Skeletal muscle satellite cell (primary cell): ENCODE measurements at regions not wholly inside any gene's neighbourhood (a gene's known extent, or its start where the extent isn't known, plus 50 kb on each side); places are given as distances from the start of the nearest gene placed in this dataset.

Experiments
- H3K27me3 ChIP-seq: 2 replicates; pipeline ENCODE4 v1.7.0; 2013; ENCODE audit warnings: low read length; ENCODE audit not compliant: control insufficient read depth, insufficient read depth
- H3K36me3 ChIP-seq: 2 replicates; pipeline ENCODE4 v1.7.0; 2013; ENCODE audit warnings: mild to moderate bottlenecking, control low read depth, low read length; ENCODE audit not compliant: insufficient read depth
- H3K4me1 ChIP-seq: 2 replicates; pipeline ENCODE4 v1.7.0; 2013; ENCODE audit warnings: low read length; ENCODE audit not compliant: control insufficient read depth, insufficient read depth
- H3K4me2 ChIP-seq: 2 replicates; pipeline ENCODE4 v1.7.0; 2013; ENCODE audit warnings: mild to moderate bottlenecking, low read length
- H3K4me3 ChIP-seq: 2 replicates; pipeline ENCODE4 v1.7.0; 2013; ENCODE audit warnings: low read length
- H3K9ac ChIP-seq: 2 replicates; pipeline ENCODE4 v1.7.0; 2013; ENCODE audit warnings: mild to moderate bottlenecking, low read depth, low read length, moderate library complexity
- H3K9me3 ChIP-seq: replicated peaks from 2 replicates; pipeline ENCODE4 v1.7.0; 2013; ENCODE audit warnings: mild to moderate bottlenecking, control low read depth, low read length

DNA sequence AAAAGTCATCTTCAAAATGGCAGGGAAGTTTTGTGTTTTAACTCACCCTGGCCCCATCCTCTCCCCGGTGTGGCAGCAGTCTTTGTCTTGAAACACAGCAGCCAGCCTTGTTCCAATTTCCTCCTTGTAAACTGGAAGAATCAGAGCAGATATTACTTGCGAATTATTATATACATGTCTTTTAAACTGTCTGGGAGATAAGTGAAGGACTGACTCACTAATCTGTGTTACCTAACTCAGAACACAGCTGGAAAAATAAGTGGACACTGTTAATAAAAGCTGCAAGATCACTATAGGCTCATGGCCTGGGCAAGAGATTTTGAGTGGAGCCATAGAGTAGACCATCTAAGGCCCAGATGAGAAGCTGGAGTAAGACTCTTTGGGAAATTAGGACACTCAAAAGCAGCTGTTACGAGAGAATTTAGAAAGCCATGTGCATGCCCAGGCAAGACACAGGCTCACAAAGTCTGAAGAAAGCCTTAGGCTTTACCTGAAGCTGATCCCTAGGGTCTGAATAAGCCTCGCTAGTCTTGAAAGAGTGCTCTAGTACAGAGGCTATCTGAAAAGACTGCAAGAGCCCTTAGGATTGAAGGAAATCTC is 233.0 kb upstream of the RAB4A start:
- H3K27me3 ChIP-seq, result peaks cover 9% of the 10 kb centered on the region
- no peaks in the 10 kb centered on the region for H3K36me3 ChIP-seq
- no peak overlapping the region for H3K4me3 ChIP-seq
- no peaks in the 10 kb centered on the region for H3K4me1 ChIP-seq
- H3K9me3 ChIP-seq, result no peaks in the 10 kb centered on the region
- H3K9ac ChIP-seq, result no peak overlapping the region
- no peak overlapping the region for H3K4me2 ChIP-seq

DNA sequence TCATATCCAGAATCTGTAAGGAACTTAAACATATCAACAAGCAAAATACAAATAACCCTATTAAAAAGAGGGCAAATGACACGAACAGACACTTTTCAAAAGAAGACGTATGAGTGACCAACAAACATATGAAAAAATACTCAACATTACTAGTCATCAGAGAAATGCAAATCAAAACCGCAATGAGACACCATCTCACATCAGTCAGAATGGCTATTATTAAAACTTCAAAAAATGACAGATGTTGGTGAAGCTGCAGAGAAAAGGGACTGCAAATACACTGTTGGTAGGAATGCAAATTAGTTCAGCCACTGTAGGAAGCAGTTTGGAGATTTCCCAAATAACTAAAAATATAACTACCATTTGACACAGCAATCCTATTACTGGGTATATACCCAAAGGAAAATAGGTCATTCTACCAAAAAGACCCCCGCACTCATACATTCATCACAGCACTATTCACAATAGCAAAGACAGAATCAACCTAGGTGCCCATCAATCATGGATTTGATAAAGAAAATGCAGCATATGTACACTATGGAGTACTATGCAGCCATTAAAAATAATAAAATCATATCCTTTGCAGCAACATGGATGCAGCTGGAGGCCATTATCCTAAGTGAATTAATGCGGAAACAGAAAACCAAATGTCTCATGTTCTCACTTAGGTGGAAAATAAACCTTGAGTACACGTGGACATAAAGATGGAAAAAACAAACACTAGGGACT is 230.1 kb upstream of the RAB4A start:
- peaks cover 7% of the 10 kb centered on the region for H3K27me3 ChIP-seq
- H3K36me3 ChIP-seq, result no peaks in the 10 kb centered on the region

DNA sequence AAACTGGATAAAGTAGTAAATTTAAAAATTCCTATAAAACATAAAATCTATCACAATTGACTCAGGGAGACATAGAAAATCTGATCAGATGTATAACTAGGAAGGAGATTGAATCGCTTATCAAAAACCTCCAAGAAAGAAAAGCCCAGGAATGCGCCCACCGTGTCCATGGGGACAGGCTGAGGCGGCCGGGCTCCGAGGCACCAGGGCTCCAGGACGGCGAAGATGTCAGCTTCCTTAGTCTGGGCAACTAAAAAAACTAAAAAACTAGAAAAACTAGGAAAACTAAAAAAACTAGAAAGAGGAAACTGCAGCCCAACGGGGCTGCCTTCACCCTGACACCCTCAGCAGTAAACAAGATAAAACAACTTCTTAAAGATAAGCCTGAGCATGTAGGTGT is 229.0 kb upstream of the RAB4A start:
- H3K4me1 ChIP-seq, result no peaks in the 10 kb centered on the region
- no peaks in the 10 kb centered on the region for H3K9me3 ChIP-seq
- H3K4me3 ChIP-seq, result no peak overlapping the region
- H3K4me2 ChIP-seq, result no peak overlapping the region
- peaks cover 7% of the 10 kb centered on the region for H3K27me3 ChIP-seq
- no peak overlapping the region for H3K9ac ChIP-seq
- H3K36me3 ChIP-seq, result no peaks in the 10 kb centered on the region

More for the DNA sequence above, 230.1 kb upstream of the RAB4A start:
- H3K4me3 ChIP-seq, result no peak overlapping the region
- H3K9ac ChIP-seq, result no peak overlapping the region
- H3K4me1 ChIP-seq, result no peaks in the 10 kb centered on the region
- no peaks in the 10 kb centered on the region for H3K9me3 ChIP-seq
- H3K4me2 ChIP-seq, result no peak overlapping the region

DNA sequence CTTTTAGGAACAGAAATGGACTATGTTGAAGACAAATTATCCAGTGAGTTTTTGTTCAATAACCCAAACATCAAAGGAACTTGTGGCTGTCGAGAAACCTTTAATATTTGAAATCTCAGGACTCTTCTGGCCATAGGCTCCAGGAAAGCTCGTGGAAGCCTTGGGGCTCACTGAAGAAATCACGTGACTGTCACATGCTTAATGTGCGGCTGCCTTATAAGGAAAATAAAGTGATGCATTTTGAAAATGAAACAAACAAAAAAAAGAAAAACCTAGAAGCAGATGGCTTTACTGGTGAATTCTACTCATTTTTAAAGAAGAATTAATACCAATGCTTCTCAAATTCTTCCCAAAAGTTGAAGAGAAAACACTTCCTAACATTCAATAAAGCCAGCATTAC is 228.4 kb upstream of the RAB4A start:
- H3K9ac ChIP-seq, result no peak overlapping the region
- H3K9me3 ChIP-seq, result no peaks in the 10 kb centered on the region
- H3K36me3 ChIP-seq, result no peaks in the 10 kb centered on the region
- no peaks in the 10 kb centered on the region for H3K4me1 ChIP-seq
- H3K4me3 ChIP-seq, result no peak overlapping the region
- no peak overlapping the region for H3K4me2 ChIP-seq
- peaks cover 7% of the 10 kb centered on the region for H3K27me3 ChIP-seq

DNA sequence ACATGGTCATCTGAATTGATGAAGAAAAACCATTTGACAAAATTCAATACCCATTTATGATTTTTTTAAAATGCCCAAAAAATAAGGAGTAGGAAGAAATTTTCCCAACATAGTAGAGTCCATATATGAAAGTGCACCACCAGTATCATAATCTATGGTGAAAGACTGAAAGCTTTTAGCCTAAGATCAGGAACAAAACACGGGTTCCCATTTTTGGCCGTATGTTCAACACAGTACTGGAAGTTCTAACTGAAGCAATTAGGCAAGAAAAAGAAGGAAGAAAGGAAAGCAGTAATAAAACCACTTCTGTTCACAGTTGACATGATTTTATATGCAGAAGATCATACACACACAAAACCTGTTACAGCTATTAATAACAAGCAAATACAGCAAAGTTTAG is 227.8 kb upstream of the RAB4A start:
- no peak overlapping the region for H3K4me3 ChIP-seq
- peaks cover 7% of the 10 kb centered on the region for H3K27me3 ChIP-seq

DNA sequence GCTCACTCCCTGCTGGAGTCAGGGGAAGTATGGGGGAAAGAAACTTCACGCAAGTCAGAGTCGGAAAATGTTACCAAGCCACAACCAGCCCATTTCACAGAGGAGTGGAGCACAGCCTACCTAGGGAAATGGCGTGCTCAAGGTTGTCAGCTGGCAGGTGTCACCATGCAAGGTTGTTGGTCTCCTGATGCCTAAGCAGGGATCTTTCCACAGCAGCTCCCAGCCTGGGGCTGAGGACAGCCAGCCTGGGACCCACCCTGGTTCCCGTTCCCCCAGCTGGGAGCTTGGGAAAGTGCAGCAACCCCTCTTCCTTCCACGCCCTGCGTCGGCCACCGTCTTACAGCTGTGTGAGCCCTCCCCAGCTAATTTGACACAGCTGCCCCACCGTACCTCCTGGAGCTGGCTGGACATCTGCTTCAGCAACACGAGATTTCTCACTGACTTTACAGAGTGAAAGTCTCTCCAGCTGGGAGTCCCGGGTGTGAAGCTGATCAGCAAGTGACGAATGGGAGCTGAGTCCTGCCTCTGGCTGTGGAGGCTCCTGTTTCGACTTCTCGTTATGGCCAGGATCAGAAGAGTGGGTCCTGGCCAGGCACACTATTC is 224.6 kb upstream of the RAB4A start:
- Histone ChIP-seq H3K9me3 (no peaks in the 10 kb centered on the region), H3K4me3 (no peak overlapping the region), H3K36me3 (no peaks in the 10 kb centered on the region), H3K9ac (no peak overlapping the region), H3K27me3 (peaks cover 4% of the 10 kb centered on the region), H3K4me2 (no peak overlapping the region), H3K4me1 (no peaks in the 10 kb centered on the region)

More for the DNA sequence above, 227.8 kb upstream of the RAB4A start:
- no peak overlapping the region for H3K9ac ChIP-seq
- no peaks in the 10 kb centered on the region for H3K36me3 ChIP-seq
- no peaks in the 10 kb centered on the region for H3K4me1 ChIP-seq
- H3K4me2 ChIP-seq, result no peak overlapping the region
- H3K9me3 ChIP-seq, result no peaks in the 10 kb centered on the region

DNA sequence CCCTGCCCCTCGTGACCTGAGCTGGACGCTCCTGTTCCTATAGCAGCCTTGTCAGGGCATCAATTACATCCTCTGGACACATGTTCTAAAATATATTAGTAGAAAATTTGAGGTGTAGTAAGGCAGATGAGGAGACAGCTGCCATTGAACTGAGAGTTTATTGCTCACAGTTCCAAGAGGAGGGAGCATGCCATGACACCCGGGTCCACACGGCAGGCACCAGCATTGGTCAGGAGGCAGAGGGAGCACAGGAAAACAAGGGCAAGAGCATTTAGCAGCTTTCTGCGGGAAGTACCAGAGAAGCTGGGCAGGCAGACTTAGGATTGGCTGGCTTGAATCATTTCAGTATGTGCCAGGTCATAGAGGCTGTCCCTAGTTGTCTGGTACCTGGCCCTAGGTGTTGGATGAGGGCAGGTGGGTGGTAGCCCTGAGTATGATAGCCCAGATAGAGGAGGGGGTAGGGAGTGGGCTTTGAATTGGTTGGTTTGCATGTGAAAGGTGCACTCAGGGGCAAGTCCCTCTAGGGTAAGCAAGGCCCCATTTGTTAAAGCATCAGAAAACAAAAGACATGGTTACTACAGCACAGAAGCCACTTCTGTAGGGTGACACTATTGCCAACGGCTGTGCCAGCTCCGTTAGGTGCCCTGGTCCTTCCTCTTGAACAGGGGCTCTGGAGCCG is 223.6 kb upstream of the RAB4A start:
- no peaks in the 10 kb centered on the region for H3K9me3 ChIP-seq
- H3K4me2 ChIP-seq, result no peak overlapping the region
- H3K9ac ChIP-seq, result no peak overlapping the region
- H3K27me3 ChIP-seq, result peaks cover 4% of the 10 kb centered on the region
- no peaks in the 10 kb centered on the region for H3K4me1 ChIP-seq
- H3K36me3 ChIP-seq, result no peaks in the 10 kb centered on the region
- H3K4me3 ChIP-seq, result no peak overlapping the region

DNA sequence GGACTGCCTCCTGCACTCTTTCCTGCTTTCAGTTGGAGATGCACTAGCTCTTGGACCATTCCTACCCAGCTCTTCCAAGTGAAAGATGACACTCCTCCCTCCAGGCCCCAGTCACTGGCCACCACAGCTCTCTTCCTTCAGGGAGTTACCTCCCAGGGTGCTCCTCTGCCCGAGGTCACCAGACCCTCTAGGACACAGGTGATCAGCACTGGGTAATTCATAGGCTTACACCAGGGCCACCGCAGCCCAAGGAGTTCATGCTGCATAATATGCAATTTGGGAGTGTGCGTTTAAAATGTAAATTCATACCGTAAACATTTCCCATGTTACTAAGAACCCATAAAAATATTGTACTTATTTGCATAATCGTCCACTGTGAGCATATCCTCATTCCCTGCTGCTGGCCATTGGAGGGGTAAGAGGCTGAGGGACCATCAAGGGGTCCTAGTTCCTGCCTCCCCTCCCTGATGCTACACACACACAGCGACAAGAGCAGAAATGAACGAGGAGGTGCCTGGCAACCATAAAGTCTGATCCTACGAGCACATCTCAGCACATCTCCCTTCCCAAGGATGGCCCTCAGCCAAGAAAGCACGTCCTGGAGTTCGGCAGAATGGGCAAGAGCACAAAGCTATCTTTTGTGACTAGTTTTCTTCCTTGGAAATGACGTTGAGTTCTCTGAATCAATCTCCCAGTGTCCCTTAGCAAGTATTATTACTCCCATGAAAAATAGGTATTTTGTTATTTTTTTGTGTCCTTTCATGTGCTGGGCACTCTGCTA is 222.9 kb upstream of the RAB4A start:
- Histone ChIP-seq H3K9me3 (no peaks in the 10 kb centered on the region), H3K36me3 (no peaks in the 10 kb centered on the region), H3K9ac (no peak overlapping the region), H3K4me1 (no peaks in the 10 kb centered on the region), H3K27me3 (peaks cover 4% of the 10 kb centered on the region), H3K4me2 (no peak overlapping the region), H3K4me3 (no peak overlapping the region)

DNA sequence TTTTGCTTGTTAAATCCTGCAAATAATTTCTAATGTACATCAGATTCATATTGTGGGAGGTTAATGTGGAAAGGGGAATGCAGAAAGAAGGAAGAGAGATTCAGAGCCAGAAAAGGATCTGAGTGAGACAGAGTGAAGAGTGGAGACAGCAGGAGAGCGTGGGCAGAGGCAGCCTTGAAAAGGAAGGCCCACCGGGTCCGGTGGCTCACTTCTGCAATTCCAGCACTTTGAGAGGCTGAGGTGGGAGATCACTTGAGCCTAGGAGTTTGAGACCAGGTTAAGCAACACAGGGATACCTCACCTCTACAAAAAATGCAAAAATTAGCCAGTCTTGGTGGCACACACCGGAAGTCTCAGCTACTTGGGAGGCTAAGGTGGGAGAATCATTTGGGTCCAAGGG is 222.0 kb upstream of the RAB4A start:
- H3K27me3 ChIP-seq, result peaks cover 4% of the 10 kb centered on the region
- no peak overlapping the region for H3K4me3 ChIP-seq
- H3K4me1 ChIP-seq, result no peaks in the 10 kb centered on the region
- no peaks in the 10 kb centered on the region for H3K36me3 ChIP-seq
- H3K4me2 ChIP-seq, result no peak overlapping the region
- no peak overlapping the region for H3K9ac ChIP-seq
- H3K9me3 ChIP-seq, result no peaks in the 10 kb centered on the region

DNA sequence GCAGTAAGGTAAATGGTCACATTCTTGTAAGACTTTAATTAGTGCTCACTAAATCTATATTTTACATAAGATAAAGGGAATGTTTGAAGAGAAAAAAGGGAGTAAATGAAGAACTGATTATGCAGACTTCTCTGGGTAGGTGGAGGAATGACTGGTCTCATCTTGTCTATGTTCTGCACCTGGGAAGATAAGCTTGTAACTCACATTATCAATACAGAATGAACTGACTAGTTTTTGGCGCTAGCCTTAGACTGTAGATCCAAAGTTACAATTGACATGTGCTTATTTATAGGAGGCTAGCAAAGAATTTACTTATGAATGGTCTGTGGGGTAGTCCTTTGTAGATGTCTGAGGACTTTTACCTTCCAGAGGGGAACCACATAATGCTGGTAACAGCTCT is 214.9 kb upstream of the RAB4A start:
- Histone ChIP-seq H3K4me2 (no peak overlapping the region), H3K9ac (no peak overlapping the region)

DNA sequence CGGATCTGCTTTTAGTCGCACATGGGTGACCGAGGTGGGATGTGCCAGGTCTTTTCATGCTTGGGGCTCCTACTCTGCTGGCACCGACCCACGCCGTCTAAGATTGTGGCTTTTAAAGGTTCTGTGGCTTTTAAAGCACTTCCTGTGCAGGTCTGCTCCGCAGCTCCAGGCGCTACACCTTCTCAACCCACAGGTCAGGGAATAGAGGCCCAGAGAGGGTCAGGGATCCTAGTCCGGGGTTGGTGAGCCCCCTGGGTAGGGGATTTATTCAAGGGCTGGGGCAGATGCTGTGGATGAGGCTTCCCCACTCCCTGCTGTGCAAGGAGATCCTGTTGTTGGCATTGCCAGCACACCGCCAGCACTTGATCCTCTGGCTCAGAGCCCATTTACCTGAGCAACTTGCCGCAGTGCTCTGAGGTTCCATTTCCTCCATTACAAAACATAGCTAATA is 212.8 kb upstream of the RAB4A start:
- H3K9me3 ChIP-seq, result no peaks in the 10 kb centered on the region
- no peak overlapping the region for H3K4me2 ChIP-seq
- H3K9ac ChIP-seq, result no peak overlapping the region
- H3K27me3 ChIP-seq, result peaks cover 8% of the 10 kb centered on the region
- no peaks in the 10 kb centered on the region for H3K4me1 ChIP-seq
- H3K36me3 ChIP-seq, result no peaks in the 10 kb centered on the region
- no peak overlapping the region for H3K4me3 ChIP-seq

More for the DNA sequence above, 214.9 kb upstream of the RAB4A start:
- no peaks in the 10 kb centered on the region for H3K9me3 ChIP-seq
- no peaks in the 10 kb centered on the region for H3K4me1 ChIP-seq
- no peak overlapping the region for H3K4me3 ChIP-seq
- H3K27me3 ChIP-seq, result no peaks in the 10 kb centered on the region
- no peaks in the 10 kb centered on the region for H3K36me3 ChIP-seq
